ENCODE measurements at regions not wholly inside any gene's neighbourhood (a gene's known extent, or its start where the extent isn't known, plus 50 kb on each side); places are given as distances from the start of the nearest gene placed in this dataset.

GRCh38 chr15:70313099-70314017 is 215.6 kb upstream of the TLE3 start:
- no peak for DNase-seq

- no peak for DNase-seq
Observed at GRCh38 chr15:70311821-70312220, 214.1 kb upstream of the TLE3 start.

GRCh38 chr15:70309716-70310115 is 212.0 kb upstream of the TLE3 start:
- DNase-seq = no peak

- DNase-seq = no peak
Observed at GRCh38 chr15:70308735-70309434, 211.2 kb upstream of the TLE3 start.

GRCh38 chr15:70308011-70308734 is 210.5 kb upstream of the TLE3 start:
- no peak for DNase-seq

GRCh38 chr15:70306582-70306981 is 208.9 kb upstream of the TLE3 start:
- DNase-seq = no peak

GRCh38 chr15:70306081-70306480 is 208.4 kb upstream of the TLE3 start:
- DNase-seq = no peak

- no peak for DNase-seq
Observed at GRCh38 chr15:70303981-70304380, 206.3 kb upstream of the TLE3 start.

GRCh38 chr15:70302360-70302759 is 204.6 kb upstream of the TLE3 start:
- DNase-seq = no peak

- DNase-seq = no peak
Observed at GRCh38 chr15:70301396-70301795, 203.7 kb upstream of the TLE3 start.

- DNase-seq = no peak
Observed at GRCh38 chr15:70299931-70300869, 202.5 kb upstream of the TLE3 start.

GRCh38 chr15:70297465-70298058 is 199.8 kb upstream of the TLE3 start:
- no peak for DNase-seq

- no peak for DNase-seq
Observed at GRCh38 chr15:70294731-70295305, 197.1 kb upstream of the TLE3 start.

- no peak for DNase-seq
Observed at GRCh38 chr15:70293591-70294470, 196.1 kb upstream of the TLE3 start.

- no peak for DNase-seq
Observed at GRCh38 chr15:70293138-70293537, 195.4 kb upstream of the TLE3 start.

- DNase-seq = no peak
Observed at GRCh38 chr15:70292076-70292760, 194.5 kb upstream of the TLE3 start.

- DNase-seq = no peak
Observed at GRCh38 chr15:70291305-70292075, 193.8 kb upstream of the TLE3 start.

GRCh38 chr15:70290708-70291107 is 193.0 kb upstream of the TLE3 start:
- DNase-seq = no peak

Data from amygdala (tissue), 56 donors.